ENCODE measurements at regions not wholly inside any gene's neighbourhood (a gene's known extent, or its start where the extent isn't known, plus 50 kb on each side); places are given as distances from the start of the nearest gene placed in this dataset.

DNA sequence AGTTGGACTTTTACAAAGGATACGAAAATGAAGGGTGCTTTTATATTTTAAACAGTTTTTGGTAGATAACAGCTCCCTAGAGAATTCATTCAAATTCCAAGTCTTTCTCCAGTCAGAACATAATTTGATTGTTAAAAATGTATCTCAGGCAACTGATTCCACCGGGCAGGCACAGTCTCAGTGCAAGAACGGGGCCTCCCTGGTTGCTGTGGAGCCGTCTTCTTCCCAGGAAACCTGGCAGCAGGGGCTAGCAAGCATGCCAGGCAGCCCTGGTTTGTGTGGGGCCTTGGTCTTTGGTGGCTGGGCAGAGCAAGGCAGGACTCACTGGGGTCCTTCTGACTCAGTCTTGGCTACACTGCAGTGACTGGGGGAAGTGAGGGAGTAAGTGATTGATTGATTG, 143.5 kb downstream of the NXNL2 start:
- intact Hi-C loops (cut with micrococcal nuclease; ENCODE audit: unreplicated experiment) (no loop called here), in situ Hi-C loops (cut with HindIII; ENCODE audit: low pct_unique_long_range_greater_than_20kb, low sequenced_read_pairs) (no loop called here)
- BruUV-seq (replicated peaks), result no TSS peak
- H3K27me3 ChIP-seq (ENCODE audit: control insufficient read depth, insufficient read depth, low read length), result no peaks in the 10 kb centered on the region
- no peak for DNase-seq (ENCODE audit: low read depth, low spot score)
- H3K4me3 ChIP-seq (ENCODE audit: low read depth in 2 of 2, low read length in 2 of 2), result no peak overlapping the region
- no peaks in the 10 kb centered on the region for H3K9me3 ChIP-seq (ENCODE audit: control insufficient read depth, insufficient read depth, low read depth, low read length)
- H3K27ac ChIP-seq (ENCODE audit: low read length), result no peak overlapping the region
- ChIA-PET POLR2A (interaction anchor here (0.6 kb wide), 1 partner anchor 34 kb away, joined by 3 read pairs; no protein-coding TSS in a partner anchor), CTCF (no interaction called here)
- no peak for TF ChIP-seq REST (IDR thresholded peaks at IDR 0.05; ENCODE audit: insufficient read depth in 1 of 2, low read depth in 2 of 2, low read length in 1 of 2)
- TF ChIP-seq POLR2AphosphoS5 (IDR thresholded peaks at IDR 0.05; ENCODE audit: low read depth, low read length), result no peak
- no peak for TF ChIP-seq TCF7L2 (IDR thresholded peaks at IDR 0.05; ENCODE audit: low read depth, low read length)
- TF ChIP-seq CTCF (IDR thresholded peaks at IDR 0.05), result no peak
- TF ChIP-seq SIN3A (IDR thresholded peaks at IDR 0.05; ENCODE audit: borderline replicate concordance, insufficient read depth, low read depth, low read length), result no peak
- no peaks in the 10 kb centered on the region for H3K4me1 ChIP-seq (ENCODE audit: control insufficient read depth, insufficient read depth, low read length)
- no peaks in the 10 kb centered on the region for H3K36me3 ChIP-seq (ENCODE audit: control insufficient read depth, insufficient read depth, low read length)
- no peak for ATAC-seq

GRCh38 chr9:88680041-88680440, 145.1 kb downstream of the NXNL2 start:
- CTCF ChIA-PET, result no interaction called here
- in situ Hi-C loops (cut with HindIII; ENCODE audit: low pct_unique_long_range_greater_than_20kb, low sequenced_read_pairs) (no loop called here), intact Hi-C loops (cut with micrococcal nuclease; ENCODE audit: unreplicated experiment) (no loop called here)
- no peaks in the 10 kb centered on the region for H3K27me3 ChIP-seq (ENCODE audit: control insufficient read depth, insufficient read depth, low read length)
- no peak overlapping the region for H3K4me3 ChIP-seq (ENCODE audit: low read depth in 2 of 2, low read length in 2 of 2)
- ATAC-seq (no peak), DNase-seq (ENCODE audit: low read depth, low spot score) (no peak)
- H3K27ac ChIP-seq (ENCODE audit: low read length), result no peak overlapping the region
- POLR2A ChIA-PET, result no interaction called here
- H3K36me3 ChIP-seq (ENCODE audit: control insufficient read depth, insufficient read depth, low read length), result no peaks in the 10 kb centered on the region
- H3K4me1 ChIP-seq (ENCODE audit: control insufficient read depth, insufficient read depth, low read length), result no peaks in the 10 kb centered on the region
- no peaks in the 10 kb centered on the region for H3K9me3 ChIP-seq (ENCODE audit: control insufficient read depth, insufficient read depth, low read depth, low read length)
- TF ChIP-seq REST (IDR thresholded peaks at IDR 0.05; ENCODE audit: insufficient read depth in 1 of 2, low read depth in 2 of 2, low read length in 1 of 2), result no peak
- TF ChIP-seq TCF7L2 (IDR thresholded peaks at IDR 0.05; ENCODE audit: low read depth, low read length), result no peak
- TF ChIP-seq SIN3A (IDR thresholded peaks at IDR 0.05; ENCODE audit: borderline replicate concordance, insufficient read depth, low read depth, low read length), result no peak
- TF ChIP-seq CTCF (IDR thresholded peaks at IDR 0.05), result no peak
- no peak for TF ChIP-seq POLR2AphosphoS5 (IDR thresholded peaks at IDR 0.05; ENCODE audit: low read depth, low read length)
- BruUV-seq (replicated peaks), result no TSS peak
